Endothelial cell (in vitro differentiated cells): ENCODE measurements at regions not wholly inside any gene's neighbourhood (a gene's known extent, or its start where the extent isn't known, plus 50 kb on each side); places are given as distances from the start of the nearest gene placed in this dataset.

ENCODE experiments used
- DNase-seq: peaks from one replicate; pipeline ENCODE4 v3.0.0; 2021; ENCODE audit warnings: low spot score
- H3K27ac Mint-ChIP-seq: one replicate; pipeline ENCODE4 v1.8.0; 2021; ENCODE audit warnings: mixed read lengths, inconsistent platforms; ENCODE audit not compliant: unreplicated experiment
- H3K27me3 Mint-ChIP-seq: one replicate; pipeline ENCODE4 v1.8.0; 2021; ENCODE audit warnings: mild to moderate bottlenecking, moderate library complexity, mixed read lengths, inconsistent platforms; ENCODE audit not compliant: unreplicated experiment
- H3K36me3 Mint-ChIP-seq: one replicate; pipeline ENCODE4 v1.8.0; 2021; ENCODE audit warnings: mild to moderate bottlenecking, low read depth, mixed read lengths, inconsistent platforms; ENCODE audit not compliant: unreplicated experiment
- H3K4me1 Mint-ChIP-seq: one replicate; pipeline ENCODE4 v1.8.0; 2021; ENCODE audit warnings: mild to moderate bottlenecking, mixed read lengths, inconsistent platforms; ENCODE audit not compliant: unreplicated experiment
- H3K4me3 Mint-ChIP-seq: one replicate; pipeline ENCODE4 v1.8.0; 2021; ENCODE audit warnings: mild to moderate bottlenecking, mixed read lengths, inconsistent platforms; ENCODE audit not compliant: unreplicated experiment
- H3K9me3 Mint-ChIP-seq: one replicate; pipeline ENCODE4 v1.8.0; 2021; ENCODE audit warnings: mixed read lengths, inconsistent platforms; ENCODE audit not compliant: unreplicated experiment
- TF ChIP-seq, protein P1 (sequence below): fragments of 200-600 bp; sonication (generic); IDR thresholded peaks from one replicate; pipeline ENCODE4 v1.5.0; 2021; ENCODE audit warnings: antibody characterized with exemption; ENCODE audit not compliant: unreplicated experiment

DNA sequence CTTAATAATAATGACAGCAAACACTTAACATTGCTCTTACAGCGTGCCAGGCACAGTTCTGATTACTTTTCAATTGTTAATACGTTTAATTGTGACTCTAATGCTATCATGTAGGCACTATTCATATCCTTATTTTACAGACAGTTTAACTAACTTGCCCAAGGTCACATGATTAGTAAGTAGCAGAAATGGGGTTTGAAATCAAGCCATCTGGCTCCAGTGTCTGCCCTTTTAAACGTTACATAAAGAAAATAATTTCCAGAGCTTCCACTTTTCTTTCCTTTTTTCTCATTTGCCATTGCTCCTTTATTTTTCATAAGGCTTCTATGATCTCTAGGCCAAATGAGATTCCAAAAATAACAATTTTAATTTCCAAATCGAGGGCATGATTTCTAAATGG lies 50.6 kb upstream of the IKZF2 start:
- no peaks in the 10 kb centered on the region for H3K9me3 Mint-ChIP-seq

DNA sequence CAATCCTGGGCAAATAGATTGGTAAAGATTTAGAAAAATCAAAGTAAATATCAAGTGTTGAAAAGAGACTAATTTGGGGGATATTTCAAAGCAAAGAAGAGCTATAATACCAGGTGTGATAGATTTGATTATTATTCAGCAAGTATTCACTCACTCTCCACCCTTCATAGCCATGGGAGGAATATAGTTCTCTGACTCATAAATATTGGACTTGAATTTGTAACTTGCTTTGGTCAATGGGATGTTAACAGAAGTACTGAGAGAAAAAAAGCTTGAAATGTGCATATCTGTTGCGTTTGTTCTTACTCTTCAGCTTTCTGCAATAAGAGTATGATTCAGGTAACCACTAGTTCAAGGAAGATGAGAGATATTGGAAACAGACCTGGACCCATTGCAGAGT lies 54.5 kb upstream of the IKZF2 start:
- Mint-ChIP-seq H3K9me3 (no peaks in the 10 kb centered on the region), H3K27me3 (no peaks in the 10 kb centered on the region), H3K4me3 (no peak overlapping the region), H3K27ac (no peak overlapping the region), H3K4me1 (no peaks in the 10 kb centered on the region), H3K36me3 (no peaks in the 10 kb centered on the region)
- TF ChIP-seq, protein P1, sequence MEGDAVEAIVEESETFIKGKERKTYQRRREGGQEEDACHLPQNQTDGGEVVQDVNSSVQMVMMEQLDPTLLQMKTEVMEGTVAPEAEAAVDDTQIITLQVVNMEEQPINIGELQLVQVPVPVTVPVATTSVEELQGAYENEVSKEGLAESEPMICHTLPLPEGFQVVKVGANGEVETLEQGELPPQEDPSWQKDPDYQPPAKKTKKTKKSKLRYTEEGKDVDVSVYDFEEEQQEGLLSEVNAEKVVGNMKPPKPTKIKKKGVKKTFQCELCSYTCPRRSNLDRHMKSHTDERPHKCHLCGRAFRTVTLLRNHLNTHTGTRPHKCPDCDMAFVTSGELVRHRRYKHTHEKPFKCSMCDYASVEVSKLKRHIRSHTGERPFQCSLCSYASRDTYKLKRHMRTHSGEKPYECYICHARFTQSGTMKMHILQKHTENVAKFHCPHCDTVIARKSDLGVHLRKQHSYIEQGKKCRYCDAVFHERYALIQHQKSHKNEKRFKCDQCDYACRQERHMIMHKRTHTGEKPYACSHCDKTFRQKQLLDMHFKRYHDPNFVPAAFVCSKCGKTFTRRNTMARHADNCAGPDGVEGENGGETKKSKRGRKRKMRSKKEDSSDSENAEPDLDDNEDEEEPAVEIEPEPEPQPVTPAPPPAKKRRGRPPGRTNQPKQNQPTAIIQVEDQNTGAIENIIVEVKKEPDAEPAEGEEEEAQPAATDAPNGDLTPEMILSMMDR: no peak
- no peak for DNase-seq

More for the DNA sequence above, 50.6 kb upstream of the IKZF2 start:
- DNase-seq: no peak
- H3K4me1 Mint-ChIP-seq: no peaks in the 10 kb centered on the region
- H3K27ac Mint-ChIP-seq: no peak overlapping the region
- H3K27me3 Mint-ChIP-seq: no peaks in the 10 kb centered on the region
- no peak overlapping the region for H3K4me3 Mint-ChIP-seq
- H3K36me3 Mint-ChIP-seq: no peaks in the 10 kb centered on the region
- TF ChIP-seq, protein P1: no peak

DNA sequence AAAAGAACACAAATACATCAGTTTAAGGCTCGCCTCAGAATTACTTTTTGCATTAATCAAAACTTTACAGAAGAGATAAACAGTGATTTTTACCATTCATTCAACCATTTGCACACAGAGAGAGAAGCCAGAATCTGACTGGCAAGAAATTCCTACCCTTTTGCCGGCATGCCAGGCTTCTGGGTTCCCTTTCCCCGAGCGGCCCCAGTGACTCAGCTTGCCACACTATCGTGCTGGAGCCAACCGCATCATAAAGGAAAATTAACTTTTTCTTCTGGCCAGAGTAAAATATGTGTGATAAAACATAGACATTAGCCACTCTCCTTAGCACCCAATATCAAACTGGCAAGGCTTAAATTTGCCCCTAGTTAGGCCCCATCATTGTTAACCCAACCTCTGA lies 61.8 kb upstream of the IKZF2 start:
- H3K9me3 Mint-ChIP-seq: no peaks in the 10 kb centered on the region
- no peaks in the 10 kb centered on the region for H3K4me1 Mint-ChIP-seq

DNA sequence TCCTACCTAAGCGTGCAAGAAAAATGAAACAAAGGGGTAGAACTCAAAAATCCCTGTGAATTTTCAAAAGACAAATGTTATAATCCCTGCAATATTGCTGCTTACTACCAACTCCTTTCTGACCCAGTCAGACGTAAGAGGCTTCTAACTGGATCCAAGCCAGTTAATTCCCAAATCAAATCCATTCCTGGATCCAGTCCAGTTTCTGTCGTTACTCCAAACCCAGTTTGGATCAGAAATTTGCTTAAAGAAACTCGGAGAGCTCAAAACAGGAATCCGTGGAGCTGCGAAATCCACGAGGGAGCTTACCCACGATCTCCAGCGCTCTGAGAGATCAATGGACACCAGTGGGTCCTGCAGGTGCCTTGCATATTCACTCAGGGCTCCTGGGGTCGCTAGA lies 62.8 kb upstream of the IKZF2 start:
- H3K4me1 Mint-ChIP-seq: no peaks in the 10 kb centered on the region
- H3K9me3 Mint-ChIP-seq: no peaks in the 10 kb centered on the region
- no peak overlapping the region for H3K4me3 Mint-ChIP-seq
- TF ChIP-seq, protein P1: no peak
- DNase-seq: no peak
- no peak overlapping the region for H3K27ac Mint-ChIP-seq
- H3K27me3 Mint-ChIP-seq: peaks cover 3% of the 10 kb centered on the region
- no peaks in the 10 kb centered on the region for H3K36me3 Mint-ChIP-seq

More for the DNA sequence above, 61.8 kb upstream of the IKZF2 start:
- Mint-ChIP-seq H3K27me3 (no peaks in the 10 kb centered on the region), H3K4me3 (no peak overlapping the region), H3K27ac (no peak overlapping the region), H3K36me3 (no peaks in the 10 kb centered on the region)
- DNase-seq: no peak
- TF ChIP-seq, protein P1: no peak

DNA sequence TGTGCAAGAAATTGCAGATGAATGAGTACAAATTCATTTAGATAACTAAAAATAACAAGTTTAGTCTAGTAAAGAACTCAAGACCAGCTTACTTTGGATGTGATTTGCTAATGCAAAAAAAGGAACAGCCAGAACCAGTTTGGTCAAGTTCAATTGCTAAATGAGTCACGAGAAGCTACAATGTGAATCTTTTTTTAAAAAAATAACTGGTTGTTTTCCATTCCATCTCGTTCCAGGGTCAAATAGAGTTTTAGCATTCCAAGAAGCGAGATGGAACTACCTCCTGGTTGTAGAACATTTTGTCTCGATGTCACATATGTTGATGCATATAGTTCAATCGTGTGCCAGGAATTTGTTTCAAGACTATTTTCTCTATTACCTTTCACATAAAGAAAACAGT lies 65.0 kb upstream of the IKZF2 start:
- TF ChIP-seq, protein P1: no peak
- Mint-ChIP-seq H3K9me3 (no peaks in the 10 kb centered on the region), H3K4me1 (no peaks in the 10 kb centered on the region), H3K27me3 (peaks cover 3% of the 10 kb centered on the region), H3K27ac (no peak overlapping the region), H3K4me3 (no peak overlapping the region), H3K36me3 (no peaks in the 10 kb centered on the region)
- DNase-seq: no peak
